HCT116 (cell line): ENCODE measurements at regions not wholly inside any gene's neighbourhood (a gene's known extent, or its start where the extent isn't known, plus 50 kb on each side); places are given as distances from the start of the nearest gene placed in this dataset.

Source experiments
- ATAC-seq: fragments of 200-7000 bp; cut with Tn5 transposase; 2 replicates; pipeline ENCODE4 v1.9.1; 2020; ENCODE audit warnings: mild to moderate bottlenecking, moderate library complexity
- BruUV-seq: library from RNA; stranded (reverse); fragments of 400-500 nt; replicated peaks from 2 replicates; lab custom pipeline; 2021; lab: Mats Ljungman, UMichigan
- CTCF ChIA-PET: fragments of 300-600 bp; sonication (Branson Sonifier 250); formaldehyde crosslinking; loops from one replicate; lab custom pipeline; 2021; ENCODE audit warnings: antibody characterized with exemption; lab: Charles Lee
- POLR2A ChIA-PET: fragments of 300-600, 350-600 bp; sonication (Branson Sonifier 250); formaldehyde crosslinking; loops from one replicate; lab custom pipeline; 2021; ENCODE audit warnings: antibody characterized with exemption; lab: Charles Lee
- RAD21 ChIA-PET, 2 experiments: fragments of 300-600 bp; sonication (Branson Sonifier 250); formaldehyde crosslinking; loops; one replicate each; lab custom pipeline; 2023; ENCODE audit warnings: low total read pairs in 2 of 2; ENCODE audit not compliant: uncharacterized antibody in 2 of 2, unreplicated experiment in 2 of 2, low non-redundant PET in 1 of 2; lab: Charles Lee
- DNase-seq: peaks from one replicate; pipeline ENCODE4 v3.0.0-alpha.2; 2010; ENCODE audit warnings: low read depth, low spot score
- H2AFZ ChIP-seq: fragments of 200-600 bp; shearing (Covaris generic), sonication (generic); 2 replicates; pipeline ENCODE4 v1.6.1; 2017; ENCODE audit warnings: low read depth, mixed run types, mixed read lengths, antibody characterized with exemption, low read length; ENCODE audit not compliant: poor library complexity, severe bottlenecking
- H3K27ac ChIP-seq: 2 replicates; pipeline ENCODE4 v1.5.1; 2012; ENCODE audit warnings: low read depth, low read length
- H3K27me3 ChIP-seq: fragments of 200-600 bp; sonication (generic); 2 replicates; pipeline ENCODE4 v1.6.1; 2016; ENCODE audit warnings: mixed run types, low read length, mixed read lengths; ENCODE audit not compliant: insufficient read depth
- H3K36me3 ChIP-seq, 2 experiments: fragments of 200-500 bp in 1 of 2; fragments of 200-600 bp in 1 of 2; sonication (Bioruptor generic) in 1 of 2; sonication (generic) in 1 of 2; 2 replicates each; pipeline versions ENCODE4 v1.5.1 to v1.6.1; 2014 to 2016; ENCODE audit warnings: low read length in 2 of 2, inconsistent platforms in 1 of 2, mixed read lengths in 1 of 2, mixed run types in 1 of 2; ENCODE audit not compliant: insufficient read depth in 2 of 2, control insufficient read depth in 1 of 2
- H3K4me1 ChIP-seq, 2 experiments: fragments of 200-600 bp in 1 of 2; sonication (generic) in 1 of 2; 2 replicates each; pipeline versions ENCODE4 v1.5.1 to v1.6.1; 2012 to 2017; ENCODE audit warnings: low read length in 2 of 2, inconsistent platforms in 1 of 2, mild to moderate bottlenecking in 1 of 2, mixed read lengths in 1 of 2, mixed run types in 1 of 2, moderate library complexity in 1 of 2; ENCODE audit not compliant: insufficient read depth in 2 of 2, control insufficient read depth in 1 of 2
- H3K4me2 ChIP-seq: fragments of 200-600 bp; sonication (generic); 2 replicates; pipeline ENCODE4 v1.6.1; 2017; ENCODE audit warnings: mixed run types, low read length, mixed read lengths
- H3K4me3 ChIP-seq, 2 experiments: fragments of 200-600 bp in 1 of 2; sonication (generic) in 1 of 2; replicated peaks in 1 of 2; 2 replicates each; pipeline ENCODE4 v1.5.1; 2011 to 2016; ENCODE audit warnings: low read length in 2 of 2, control low read depth in 1 of 2, low read depth in 1 of 2, mild to moderate bottlenecking in 1 of 2, mixed read lengths in 1 of 2, mixed run types in 1 of 2
- H3K79me2 ChIP-seq: fragments of 200-600 bp; sonication (generic); 2 replicates; pipeline ENCODE4 v1.6.1; 2017; ENCODE audit warnings: mild to moderate bottlenecking, mixed run types, low read length, moderate library complexity, mixed read lengths; ENCODE audit not compliant: insufficient read depth
- H3K9ac ChIP-seq: fragments of 200-600 bp; sonication (generic); 2 replicates; pipeline ENCODE4 v1.6.1; 2016; ENCODE audit warnings: low read length, mixed read lengths
- H3K9me2 ChIP-seq: fragments of 200-600 bp; sonication (generic), shearing (Covaris generic); 2 replicates; pipeline ENCODE4 v1.6.1; 2017; ENCODE audit warnings: mixed run types, mild to moderate bottlenecking, moderate library complexity; ENCODE audit not compliant: insufficient read depth
- H3K9me3 ChIP-seq, 2 experiments: fragments of 200-500 bp in 1 of 2; fragments of 200-600 bp in 1 of 2; sonication (Bioruptor generic) in 1 of 2; sonication (generic) in 1 of 2; 2 replicates each; pipeline ENCODE4 v1.6.1; 2014 to 2017; ENCODE audit warnings: low read length in 2 of 2, mixed read lengths in 2 of 2, inconsistent platforms in 1 of 2, low read depth in 1 of 2, mild to moderate bottlenecking in 1 of 2, mixed run types in 1 of 2, moderate library complexity in 1 of 2; ENCODE audit not compliant: control insufficient read depth in 1 of 2, insufficient read depth in 1 of 2
- H4K20me1 ChIP-seq: fragments of 200-600 bp; sonication (generic), shearing (Covaris generic); 2 replicates; pipeline ENCODE4 v1.6.1; 2017; ENCODE audit warnings: mixed run types, mild to moderate bottlenecking, moderate library complexity; ENCODE audit not compliant: insufficient read depth
- CEBPB ChIP-seq: IDR thresholded peaks from 2 replicates; pipeline ENCODE4 v1.6.1; 2012; ENCODE audit warnings: low read depth
- EGR1 ChIP-seq: IDR thresholded peaks from 2 replicates; pipeline ENCODE4 v1.6.1; 2012; ENCODE audit warnings: low read depth
- EZH2 ChIP-seq: fragments of 200-600 bp; sonication (generic); IDR thresholded peaks from 2 replicates; pipeline ENCODE4 v1.6.1; 2017; ENCODE audit warnings: antibody characterized with exemption, mixed run types
- EZH2phosphoT487 ChIP-seq: fragments of 200-600 bp; IDR thresholded peaks from 2 replicates; pipeline ENCODE4 v1.6.1; 2018; ENCODE audit warnings: antibody characterized with exemption, borderline replicate concordance
- FOSL1 ChIP-seq: IDR thresholded peaks from 2 replicates; pipeline ENCODE4 v1.6.1; 2012; ENCODE audit warnings: low read depth
- JUND ChIP-seq: IDR thresholded peaks from 2 replicates; pipeline ENCODE4 v1.6.1; 2012
- POLR2A ChIP-seq: IDR thresholded peaks from 2 replicates; pipeline ENCODE4 v1.7.0; 2011; ENCODE audit warnings: borderline replicate concordance; ENCODE audit not compliant: insufficient read depth, insufficient read length; ENCODE audit errors: extremely low read depth
- RAD21 ChIP-seq: IDR thresholded peaks from 2 replicates; pipeline ENCODE4 v1.6.1; 2012; ENCODE audit warnings: low read depth, mild to moderate bottlenecking
- SIN3A ChIP-seq: IDR thresholded peaks from 2 replicates; pipeline ENCODE4 v1.6.1; 2012; ENCODE audit warnings: low read depth
- SP1 ChIP-seq: IDR thresholded peaks from 2 replicates; pipeline ENCODE4 v1.6.1; 2012; ENCODE audit warnings: low read depth
- SRF ChIP-seq: IDR thresholded peaks from 2 replicates; pipeline ENCODE4 v1.6.1; 2012; ENCODE audit warnings: low read depth
- ZNF274 ChIP-seq: fragments of 200-500 bp; sonication (Bioruptor generic); IDR thresholded peaks from 2 replicates; pipeline ENCODE4 v1.6.1; 2014; ENCODE audit warnings: mild to moderate bottlenecking, low read depth, low read length, inconsistent platforms
- intact Hi-C: fragments of 100-400 bp; cut with micrococcal nuclease; formaldehyde crosslinking; loops from 2 replicates; pipeline ENCODE4 v1.10.0; 2022
- TF ChIP-seq, protein P1 (sequence below): IDR thresholded peaks from 2 replicates; pipeline ENCODE4 v1.6.1; 2012
- TF ChIP-seq, protein P2 (sequence below), 3 experiments: fragments of 200-600 bp in 1 of 3; sonication (generic) in 1 of 3; IDR thresholded peaks in 2 of 3; conservative IDR thresholded peaks in 1 of 3; 2 replicates each; pipeline ENCODE4 v1.5.1; 2012 to 2017; ENCODE audit warnings: low read depth in 2 of 3, low read length in 2 of 3, antibody characterized with exemption in 1 of 3, borderline replicate concordance in 1 of 3, control low read depth in 1 of 3, mild to moderate bottlenecking in 1 of 3, mixed read lengths in 1 of 3, mixed run types in 1 of 3, moderate library complexity in 1 of 3; ENCODE audit not compliant: insufficient read depth in 1 of 3
- TF ChIP-seq, protein P3 (sequence below): IDR thresholded peaks from 2 replicates; pipeline ENCODE4 v1.6.1; 2011; ENCODE audit warnings: mild to moderate bottlenecking, low read length, moderate library complexity; ENCODE audit not compliant: insufficient replicate concordance; ENCODE audit errors: extremely low read depth

DNA sequence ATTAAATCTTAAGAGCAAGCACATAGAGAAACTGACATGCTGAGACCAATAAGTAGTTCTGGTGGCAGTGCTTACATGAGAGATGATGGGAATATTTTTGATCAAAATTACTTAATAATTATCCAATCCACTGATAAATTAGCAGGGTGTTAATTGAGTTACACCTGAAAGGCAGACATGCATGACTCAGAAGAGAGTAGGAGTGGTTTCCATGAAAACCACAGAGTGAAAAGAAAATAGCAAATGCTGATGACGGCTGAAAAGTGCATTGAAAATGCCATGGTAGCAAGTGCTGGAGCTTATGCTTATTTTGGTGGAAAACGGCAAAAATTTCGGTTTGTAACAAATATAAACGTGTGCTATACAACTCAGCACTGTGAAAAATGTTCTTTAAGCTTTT is 267.8 kb upstream of the LRRN1 start:
- ATAC-seq (no peak), DNase-seq (no peak)
- Histone ChIP-seq H3K4me2 (no peak overlapping the region), H3K4me1 (no peaks in the 10 kb centered on the region), H4K20me1 (no peaks in the 10 kb centered on the region), H3K9me2 (no peaks in the 10 kb centered on the region), H3K27ac (no peak overlapping the region), H3K79me2 (no peaks in the 10 kb centered on the region), H3K9me3 (peaks cover 6 to 11% of the 10 kb centered on the region in 2 experiments; a peak in 2 of 4 replicates), H3K27me3 (no peaks in the 10 kb centered on the region), H3K36me3 (no peaks in the 10 kb centered on the region), H3K4me3 (no peak overlapping the region), H2AFZ (no peak overlapping the region), H3K9ac (no peak overlapping the region)
- no peak for TF ChIP-seq EGR1
- no peak for TF ChIP-seq POLR2A
- TF ChIP-seq CEBPB = no peak
- TF ChIP-seq, protein P1, sequence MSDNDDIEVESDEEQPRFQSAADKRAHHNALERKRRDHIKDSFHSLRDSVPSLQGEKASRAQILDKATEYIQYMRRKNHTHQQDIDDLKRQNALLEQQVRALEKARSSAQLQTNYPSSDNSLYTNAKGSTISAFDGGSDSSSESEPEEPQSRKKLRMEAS = no peak
- TF ChIP-seq SRF = no peak
- no peak for TF ChIP-seq JUND
- POLR2A ChIA-PET = no interaction called here
- BruUV-seq = no TSS peak
- intact Hi-C loops = no loop called here
- RAD21 ChIA-PET = no interaction called here
- CTCF ChIA-PET = no interaction called here

DNA sequence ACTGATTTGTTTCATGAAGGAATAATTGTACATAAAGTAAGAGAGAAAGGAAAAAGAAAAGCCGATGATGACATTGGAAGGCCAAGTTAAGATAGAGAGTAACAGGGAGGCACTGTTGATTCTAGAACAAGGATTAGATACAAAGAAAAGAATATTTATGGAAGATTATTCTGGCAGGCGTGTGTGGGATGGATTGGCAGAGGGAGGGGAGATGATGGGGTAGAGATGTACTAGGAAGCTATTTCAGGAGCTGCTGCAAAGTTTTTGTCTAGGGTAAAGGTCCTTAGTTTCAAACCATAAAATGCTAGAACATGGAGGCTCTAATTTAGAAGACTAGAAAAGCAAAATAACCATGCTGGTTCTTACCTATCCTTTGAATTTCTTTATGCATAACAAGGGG is 280.0 kb upstream of the LRRN1 start:
- TF ChIP-seq JUND = no peak
- TF ChIP-seq EZH2phosphoT487 = no peak
- TF ChIP-seq SIN3A = no peak
- no peak for TF ChIP-seq FOSL1
- TF ChIP-seq SP1 = no peak
- TF ChIP-seq, protein P2, sequence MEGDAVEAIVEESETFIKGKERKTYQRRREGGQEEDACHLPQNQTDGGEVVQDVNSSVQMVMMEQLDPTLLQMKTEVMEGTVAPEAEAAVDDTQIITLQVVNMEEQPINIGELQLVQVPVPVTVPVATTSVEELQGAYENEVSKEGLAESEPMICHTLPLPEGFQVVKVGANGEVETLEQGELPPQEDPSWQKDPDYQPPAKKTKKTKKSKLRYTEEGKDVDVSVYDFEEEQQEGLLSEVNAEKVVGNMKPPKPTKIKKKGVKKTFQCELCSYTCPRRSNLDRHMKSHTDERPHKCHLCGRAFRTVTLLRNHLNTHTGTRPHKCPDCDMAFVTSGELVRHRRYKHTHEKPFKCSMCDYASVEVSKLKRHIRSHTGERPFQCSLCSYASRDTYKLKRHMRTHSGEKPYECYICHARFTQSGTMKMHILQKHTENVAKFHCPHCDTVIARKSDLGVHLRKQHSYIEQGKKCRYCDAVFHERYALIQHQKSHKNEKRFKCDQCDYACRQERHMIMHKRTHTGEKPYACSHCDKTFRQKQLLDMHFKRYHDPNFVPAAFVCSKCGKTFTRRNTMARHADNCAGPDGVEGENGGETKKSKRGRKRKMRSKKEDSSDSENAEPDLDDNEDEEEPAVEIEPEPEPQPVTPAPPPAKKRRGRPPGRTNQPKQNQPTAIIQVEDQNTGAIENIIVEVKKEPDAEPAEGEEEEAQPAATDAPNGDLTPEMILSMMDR (IDR thresholded peaks at IDR 0.05 in 2 of 3, conservative IDR thresholded peaks at IDR 0.05 in 1 of 3; ENCODE audit: borderline replicate concordance in 1 of 3, insufficient read depth in 1 of 3, low read depth in 2 of 3, low read length in 2 of 3) = no peak
- TF ChIP-seq POLR2A = no peak
- no peak for TF ChIP-seq RAD21
- TF ChIP-seq, protein P3, sequence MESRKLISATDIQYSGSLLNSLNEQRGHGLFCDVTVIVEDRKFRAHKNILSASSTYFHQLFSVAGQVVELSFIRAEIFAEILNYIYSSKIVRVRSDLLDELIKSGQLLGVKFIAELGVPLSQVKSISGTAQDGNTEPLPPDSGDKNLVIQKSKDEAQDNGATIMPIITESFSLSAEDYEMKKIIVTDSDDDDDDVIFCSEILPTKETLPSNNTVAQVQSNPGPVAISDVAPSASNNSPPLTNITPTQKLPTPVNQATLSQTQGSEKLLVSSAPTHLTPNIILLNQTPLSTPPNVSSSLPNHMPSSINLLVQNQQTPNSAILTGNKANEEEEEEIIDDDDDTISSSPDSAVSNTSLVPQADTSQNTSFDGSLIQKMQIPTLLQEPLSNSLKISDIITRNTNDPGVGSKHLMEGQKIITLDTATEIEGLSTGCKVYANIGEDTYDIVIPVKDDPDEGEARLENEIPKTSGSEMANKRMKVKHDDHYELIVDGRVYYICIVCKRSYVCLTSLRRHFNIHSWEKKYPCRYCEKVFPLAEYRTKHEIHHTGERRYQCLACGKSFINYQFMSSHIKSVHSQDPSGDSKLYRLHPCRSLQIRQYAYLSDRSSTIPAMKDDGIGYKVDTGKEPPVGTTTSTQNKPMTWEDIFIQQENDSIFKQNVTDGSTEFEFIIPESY = no peak
- no peak for TF ChIP-seq ZNF274
- no peak for TF ChIP-seq SRF
- TF ChIP-seq EZH2 = no peak
- Histone ChIP-seq H3K36me3 (no peaks in the 10 kb centered on the region), H3K4me2 (no peak overlapping the region), H3K9me3 (peaks cover 0 to 14% of the 10 kb centered on the region in 2 experiments; a peak in 2 of 4 replicates), H2AFZ (no peak overlapping the region), H3K4me3 (no peak overlapping the region), H3K27me3 (no peaks in the 10 kb centered on the region), H3K9ac (no peak overlapping the region), H3K79me2 (no peaks in the 10 kb centered on the region), H3K27ac (no peak overlapping the region), H4K20me1 (no peaks in the 10 kb centered on the region), H3K9me2 (no peaks in the 10 kb centered on the region), H3K4me1 (no peaks in the 10 kb centered on the region)
- intact Hi-C loops = loop anchor here (5.0 kb wide), 1 partner anchor 73 kb away; no protein-coding TSS in a partner anchor
- no peak for DNase-seq
- RAD21 ChIA-PET = no interaction called here
- CTCF ChIA-PET = no interaction called here
- ATAC-seq = no peak
- BruUV-seq = no TSS peak
- POLR2A ChIA-PET = no interaction called here
